BE2C (cell line): ENCODE measurements at regions not wholly inside any gene's neighbourhood (a gene's known extent, or its start where the extent isn't known, plus 50 kb on each side); places are given as distances from the start of the nearest gene placed in this dataset.
"Not testable (repeated sequence)": the region's sequence is repeated elsewhere in the genome, so short reads cannot be mapped to it uniquely, and the experiment has no call there.

Experiments
- DNase-seq: peaks from one replicate; pipeline ENCODE4 v3.0.0-alpha.2; 2020
- H3K27me3 ChIP-seq: fragments of 250-450 bp; sonication (Bioruptor Pico); 2 replicates; pipeline ENCODE4 v1.5.1; 2020; ENCODE audit warnings: mild to moderate bottlenecking
- H3K36me3 ChIP-seq: fragments of 250-450 bp; sonication (Bioruptor Pico); 2 replicates; pipeline ENCODE4 v1.5.1; 2020; ENCODE audit warnings: mild to moderate bottlenecking
- H3K4me1 ChIP-seq: fragments of 250-450 bp; sonication (Bioruptor Pico); 2 replicates; pipeline ENCODE4 v1.5.1; 2020
- H3K4me3 ChIP-seq: 2 replicates; pipeline ENCODE4 v1.5.1; 2011; ENCODE audit warnings: low read depth, low read length
- H3K9me3 ChIP-seq: fragments of 250-450 bp; sonication (Bioruptor Pico); 2 replicates; pipeline ENCODE4 v1.5.1; 2020
- CTCF ChIP-seq: IDR thresholded peaks from 2 replicates; pipeline ENCODE4 v1.5.1; 2012; ENCODE audit warnings: mild to moderate bottlenecking, low read depth, low read length

- Histone ChIP-seq H3K4me1 (no peaks in the 10 kb centered on the region), H3K36me3 (no peaks in the 10 kb centered on the region), H3K4me3 (no peak overlapping the region), H3K27me3 (no peaks in the 10 kb centered on the region), H3K9me3 (no peaks in the 10 kb centered on the region)
- TF ChIP-seq CTCF = no peak
- no peak for DNase-seq
Measured at GRCh38 chr6:5833120-5833519, 173.6 kb downstream of the NRN1 start.

DNA sequence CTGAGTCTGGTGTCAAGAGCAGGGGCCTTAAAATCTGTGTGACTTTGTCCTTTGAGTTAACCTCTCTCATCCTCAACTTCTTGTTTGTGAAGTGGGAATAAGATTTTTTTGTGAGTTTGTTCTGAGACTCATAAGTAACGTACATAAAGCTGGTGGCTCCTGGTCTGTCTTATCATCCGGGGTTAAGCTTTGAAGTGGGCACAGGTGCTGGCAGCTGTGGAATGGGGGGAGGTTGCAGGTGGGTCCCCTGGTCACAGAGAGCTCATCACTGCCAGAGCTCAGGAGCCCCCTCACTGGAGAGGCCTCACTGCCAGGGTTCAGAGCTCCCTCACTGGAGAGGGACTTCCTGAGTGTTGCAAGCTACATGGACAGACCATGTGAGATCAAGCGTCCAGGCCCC, 174.1 kb downstream of the NRN1 start:
- no peak overlapping the region for H3K4me3 ChIP-seq
- no peaks in the 10 kb centered on the region for H3K27me3 ChIP-seq
- no peaks in the 10 kb centered on the region for H3K9me3 ChIP-seq
- TF ChIP-seq CTCF = no peak
- H3K36me3 ChIP-seq = no peaks in the 10 kb centered on the region
- DNase-seq = no peak
- no peaks in the 10 kb centered on the region for H3K4me1 ChIP-seq

- H3K36me3 ChIP-seq = not testable (repeated sequence)
Measured at GRCh38 chr6:5831219-5831862, 175.4 kb downstream of the NRN1 start.

GRCh38 chr6:5828296-5828695, 178.4 kb downstream of the NRN1 start:
- H3K4me1 ChIP-seq = no peaks in the 10 kb centered on the region
- no peak for DNase-seq
- H3K36me3 ChIP-seq = no peaks in the 10 kb centered on the region
- no peak overlapping the region for H3K4me3 ChIP-seq
- no peaks in the 10 kb centered on the region for H3K27me3 ChIP-seq
- no peak for TF ChIP-seq CTCF
- H3K9me3 ChIP-seq = no peaks in the 10 kb centered on the region

More at GRCh38 chr6:5831219-5831862, 175.4 kb downstream of the NRN1 start:
- not testable (repeated sequence) for H3K27me3 ChIP-seq, H3K4me3 ChIP-seq, H3K9me3 ChIP-seq, H3K4me1 ChIP-seq, DNase-seq

DNA sequence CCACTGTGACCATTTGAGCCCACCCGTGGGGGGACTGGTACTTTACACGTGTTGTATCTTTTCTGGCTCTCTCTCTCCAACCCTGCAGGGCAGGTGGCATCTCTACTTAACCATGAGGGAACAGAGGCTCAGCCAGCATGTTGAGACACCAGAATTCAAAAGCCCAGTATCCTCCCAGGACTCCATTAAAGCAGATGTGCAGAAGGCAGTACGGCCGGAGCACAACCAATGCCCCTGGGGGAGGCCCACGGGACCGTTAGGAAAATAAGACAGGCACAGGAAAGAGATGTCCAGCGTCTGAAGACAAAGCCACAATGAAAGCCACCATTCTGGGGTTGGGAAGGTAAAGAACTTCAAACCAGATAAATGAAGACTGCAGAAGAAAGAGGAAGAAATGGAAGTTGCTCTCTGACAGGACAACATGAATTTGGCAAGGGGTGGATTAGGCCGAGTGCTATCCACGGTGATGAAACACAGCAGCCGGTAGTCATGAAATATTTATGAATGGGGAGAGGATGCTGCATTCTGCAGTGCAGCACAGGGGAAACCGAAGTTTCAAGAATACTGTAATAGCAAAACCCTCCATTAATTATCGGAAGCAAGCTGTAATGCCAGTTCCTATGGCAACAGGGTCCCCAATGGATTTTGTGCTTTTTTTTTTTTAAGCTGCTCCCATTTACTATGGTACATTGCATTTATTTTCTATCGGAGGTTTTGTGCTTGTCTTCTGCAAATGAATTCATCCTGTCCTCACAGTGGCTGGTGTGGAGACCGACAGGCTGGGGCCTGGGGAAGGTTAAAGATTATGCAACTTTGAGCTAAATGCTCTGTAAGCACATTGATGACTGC, 179.4 kb downstream of the NRN1 start:
- Histone ChIP-seq H3K9me3 (no peaks in the 10 kb centered on the region), H3K4me1 (no peaks in the 10 kb centered on the region), H3K4me3 (no peak overlapping the region), H3K36me3 (no peaks in the 10 kb centered on the region), H3K27me3 (no peaks in the 10 kb centered on the region)
- no peak for DNase-seq
- no peak for TF ChIP-seq CTCF

DNA sequence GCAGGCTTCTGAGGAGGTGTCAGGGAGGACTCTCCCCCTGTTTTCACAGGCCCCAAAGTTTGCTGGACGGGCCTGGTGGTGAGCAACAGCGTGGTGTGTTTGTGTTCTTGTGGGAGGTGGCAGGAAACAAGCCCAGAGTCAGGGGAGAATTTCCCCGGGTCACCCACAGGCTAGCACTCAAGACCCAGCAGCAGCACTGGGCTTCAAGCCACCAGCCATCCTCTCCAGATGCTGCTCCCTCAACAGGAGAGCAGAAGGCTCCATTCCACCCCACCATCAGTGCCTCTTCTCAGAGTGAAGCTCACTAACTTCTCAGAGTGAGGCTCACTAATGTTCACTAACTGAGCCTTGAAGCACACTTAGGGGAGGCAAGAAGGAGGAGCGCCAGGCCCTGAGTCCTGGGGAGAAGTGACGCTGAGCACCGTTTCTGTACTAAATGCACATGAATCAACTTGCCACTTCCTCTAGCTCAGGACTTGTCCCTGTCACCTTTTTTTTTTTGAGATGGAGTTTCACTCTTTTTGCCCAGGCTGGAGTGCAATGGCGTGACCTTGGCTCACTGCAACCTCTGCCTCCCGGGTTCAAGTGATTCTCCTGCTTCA, 182.2 kb downstream of the NRN1 start:
- not testable (repeated sequence) for H3K27me3 ChIP-seq, H3K9me3 ChIP-seq, H3K36me3 ChIP-seq, DNase-seq, H3K4me1 ChIP-seq, H3K4me3 ChIP-seq
